SK-N-SH (cell line): ENCODE measurements at regions not wholly inside any gene's neighbourhood (a gene's known extent, or its start where the extent isn't known, plus 50 kb on each side); places are given as distances from the start of the nearest gene placed in this dataset.

Experiments used
- CTCF ChIA-PET: fragments of 300-600, 350-600 bp; formaldehyde crosslinking; extraction: SDS; loops from one replicate; lab custom pipeline; 2021; lab: Yijun Ruan, JAX
- POLR2A ChIA-PET: fragments of 350-600 bp; sonication (Branson Sonifier 250); formaldehyde crosslinking; extraction: SDS; loops from one replicate; lab custom pipeline; 2020; ENCODE audit warnings: antibody characterized with exemption, inconsistent platforms; lab: Yijun Ruan, JAX
- DNase-seq: peaks from one replicate; pipeline ENCODE4 v3.0.0; 2012
- H2AFZ ChIP-seq: fragments of 200-600 bp; sonication (generic); 2 replicates; pipeline ENCODE4 v1.8.1; 2016; ENCODE audit warnings: antibody characterized with exemption, mild to moderate bottlenecking, low read depth
- H3F3A ChIP-seq: fragments of 200-600 bp; sonication (generic); replicated peaks from 2 replicates; pipeline ENCODE3; 2016; ENCODE audit warnings: antibody characterized with exemption, mild to moderate bottlenecking; ENCODE audit not compliant: insufficient read depth
- H3K27ac ChIP-seq, 2 experiments: fragments of 200-500 bp in 1 of 2; fragments of 200-600 bp in 1 of 2; sonication (Bioruptor generic) in 1 of 2; sonication (generic), shearing (Covaris generic) in 1 of 2; 2 replicates each; pipeline versions ENCODE4 v1.5.1 to v1.6.1; 2014 to 2016; ENCODE audit warnings: low read depth in 2 of 2, inconsistent platforms in 1 of 2, low read length in 1 of 2, mild to moderate bottlenecking in 1 of 2, mixed read lengths in 1 of 2
- H3K27me3 ChIP-seq: fragments of 200-600 bp; sonication (generic), shearing (Covaris generic); 2 replicates; pipeline ENCODE4 v1.6.1; 2016; ENCODE audit warnings: mixed run types; ENCODE audit not compliant: insufficient read depth
- H3K36me3 ChIP-seq, 2 experiments: fragments of 200-500 bp in 1 of 2; fragments of 200-600 bp in 1 of 2; sonication (Bioruptor generic) in 1 of 2; sonication (generic) in 1 of 2; replicated peaks in 1 of 2; 2 replicates each; pipeline versions ENCODE3 to v1.5.1; 2014 to 2016; ENCODE audit warnings: low read length in 1 of 2, mild to moderate bottlenecking in 1 of 2; ENCODE audit not compliant: insufficient read depth in 2 of 2, control insufficient read depth in 1 of 2
- H3K4me1 ChIP-seq, 2 experiments: fragments of 200-500 bp in 1 of 2; fragments of 200-600 bp in 1 of 2; sonication (Bioruptor generic) in 1 of 2; sonication (generic), shearing (Covaris generic) in 1 of 2; 2 replicates each; pipeline versions ENCODE4 v1.5.1 to v1.6.1; 2014 to 2016; ENCODE audit warnings: low read depth in 1 of 2, low read length in 1 of 2, mixed run types in 1 of 2; ENCODE audit not compliant: insufficient read depth in 2 of 2, control insufficient read depth in 1 of 2
- H3K4me2 ChIP-seq: fragments of 200-600 bp; sonication (generic), shearing (Covaris generic); 2 replicates; pipeline ENCODE4 v1.6.1; 2017; ENCODE audit warnings: mixed run types
- H3K4me3 ChIP-seq, 2 experiments: fragments of 200-500 bp in 1 of 2; fragments of 200-600 bp in 1 of 2; sonication (Bioruptor generic) in 1 of 2; sonication (generic), shearing (Covaris generic) in 1 of 2; 2 replicates each; pipeline versions ENCODE4 v1.5.1 to v1.8.1; 2014 to 2016; ENCODE audit warnings: low read depth in 2 of 2, inconsistent platforms in 1 of 2, low read length in 1 of 2, mild to moderate bottlenecking in 1 of 2, mixed read lengths in 1 of 2, moderate library complexity in 1 of 2
- H3K79me2 ChIP-seq: fragments of 200-600 bp; sonication (generic); 2 replicates; pipeline ENCODE4 v1.8.1; 2017; ENCODE audit warnings: mild to moderate bottlenecking; ENCODE audit not compliant: insufficient read depth
- H3K9ac ChIP-seq: fragments of 200-600 bp; sonication (generic); 2 replicates; pipeline ENCODE4 v1.6.1; 2017; ENCODE audit warnings: mixed run types
- H3K9me2 ChIP-seq: fragments of 200-600 bp; sonication (generic); 2 replicates; pipeline ENCODE4 v1.6.1; 2017; ENCODE audit warnings: mixed run types
- H3K9me3 ChIP-seq: fragments of 200-600 bp; sonication (generic); 2 replicates; pipeline ENCODE4 v1.6.1; 2017; ENCODE audit warnings: mixed run types, mild to moderate bottlenecking, moderate library complexity
- H4K20me1 ChIP-seq: fragments of 200-600 bp; sonication (generic); 2 replicates; pipeline ENCODE4 v1.6.1; 2017; ENCODE audit warnings: mild to moderate bottlenecking, mixed run types; ENCODE audit not compliant: insufficient read depth
- CHD2 ChIP-seq: fragments of 150-350 bp; IDR thresholded peaks from 2 replicates; pipeline ENCODE4 v1.6.1; 2018; ENCODE audit warnings: low read length; ENCODE audit not compliant: partially characterized antibody
- EP300 ChIP-seq, 2 experiments: IDR thresholded peaks; 2 replicates each; pipeline versions ENCODE4 v1.4.0 to v1.6.1; 2012; ENCODE audit warnings: borderline replicate concordance in 1 of 2, low read depth in 1 of 2, low read length in 1 of 2
- FOSL2 ChIP-seq: IDR thresholded peaks from 2 replicates; pipeline ENCODE4 v1.4.0; 2012; ENCODE audit warnings: low read depth, mild to moderate bottlenecking, moderate library complexity, borderline replicate concordance
- FOXJ3 ChIP-seq: sonication (generic); formaldehyde crosslinking; IDR thresholded peaks from 2 replicates; pipeline ENCODE4 v1.5.1; 2020; ENCODE audit warnings: mild to moderate bottlenecking, missing genetic modification reagents
- GABPA ChIP-seq: IDR thresholded peaks from 2 replicates; pipeline ENCODE4 v1.4.0; 2012; ENCODE audit warnings: low read depth, mild to moderate bottlenecking
- GATA2 ChIP-seq: sonication (generic); formaldehyde crosslinking; IDR thresholded peaks from 2 replicates; pipeline ENCODE4 v1.5.0; 2020; ENCODE audit warnings: mild to moderate bottlenecking, missing genetic modification reagents
- MAX ChIP-seq: IDR thresholded peaks from 2 replicates; pipeline ENCODE4 v1.4.0; 2012; ENCODE audit warnings: low read depth
- NFIC ChIP-seq: IDR thresholded peaks from 2 replicates; pipeline ENCODE4 v1.4.0; 2012; ENCODE audit warnings: borderline replicate concordance
- RAD21 ChIP-seq: IDR thresholded peaks from 2 replicates; pipeline ENCODE4 v1.6.1; 2012; ENCODE audit warnings: mild to moderate bottlenecking, low read length
- RCOR1 ChIP-seq: fragments of 150-350 bp; IDR thresholded peaks from 2 replicates; pipeline ENCODE4 v1.6.1; 2017; ENCODE audit warnings: antibody characterized with exemption, low read length
- REST ChIP-seq: IDR thresholded peaks from 2 replicates; pipeline ENCODE4 v1.6.1; 2012; ENCODE audit warnings: mild to moderate bottlenecking, low read depth, low read length, moderate library complexity
- RFX5 ChIP-seq: IDR thresholded peaks from 2 replicates; pipeline ENCODE4 v1.6.1; 2012; ENCODE audit warnings: mild to moderate bottlenecking, improper control_type of control experiment, low read length
- SIN3A ChIP-seq: IDR thresholded peaks from 2 replicates; pipeline ENCODE4 v1.6.1; 2012; ENCODE audit warnings: low read depth, mild to moderate bottlenecking, low read length, moderate library complexity, borderline replicate concordance
- SMC3 ChIP-seq: IDR thresholded peaks from 2 replicates; pipeline ENCODE4 v1.6.1; 2012; ENCODE audit warnings: low read depth, low read length, improper control_type of control experiment
- TAF1 ChIP-seq: IDR thresholded peaks from 2 replicates; pipeline ENCODE4 v1.6.1; 2012; ENCODE audit warnings: low read depth, mild to moderate bottlenecking, low read length, moderate library complexity, borderline replicate concordance
- TCF12 ChIP-seq: IDR thresholded peaks from 2 replicates; pipeline ENCODE4 v1.4.0; 2012
- WGBS: methylation state at CpG from one replicate; pipeline ENCODE4 v1.1.6; 2017; ENCODE audit warnings: low lambda C conversion rate; 5-methylcytosine and 5-hydroxymethylcytosine counted together
- TF ChIP-seq, protein P1 (sequence below): fragments of 150-350 bp; IDR thresholded peaks from 2 replicates; pipeline ENCODE4 v1.6.1; 2016; ENCODE audit warnings: mild to moderate bottlenecking, low read depth, low read length

- no peaks in the 10 kb centered on the region for H3K36me3 ChIP-seq
- no peak overlapping the region for H3K4me3 ChIP-seq
- ChIA-PET CTCF (interaction anchor here (1.7 kb wide), 1 partner anchor 398 kb away, joined by 5 read pairs; no protein-coding TSS in a partner anchor), POLR2A (no interaction called here)
- H3K4me1 ChIP-seq: peaks cover 0 to 30% of the 10 kb centered on the region in 2 experiments; a peak in 2 of 4 replicates
- H4K20me1 ChIP-seq: no peaks in the 10 kb centered on the region
- H3F3A ChIP-seq: no peaks in the 10 kb centered on the region
- H3K27ac ChIP-seq: peak overlapping the region in 1 of 2 experiments; percentile 96; a peak in 2 of 4 replicates
- H3K9ac ChIP-seq: no peak overlapping the region
- no peak overlapping the region for H2AFZ ChIP-seq
- TF ChIP-seq SMC3: no peak
- peak; percentile 53 for TF ChIP-seq CHD2
- peak; percentile 83 for TF ChIP-seq GATA2 (CRISPR knock-in tag)
- TF ChIP-seq EP300 (IDR thresholded peaks at IDR 0.05; ENCODE audit: borderline replicate concordance in 1 of 2, low read depth in 1 of 2, low read length in 1 of 2): peak in 1 of 2 experiments; percentile 91; a peak in 2 of 4 replicates
- TF ChIP-seq GABPA: no peak
- TF ChIP-seq, protein P1, sequence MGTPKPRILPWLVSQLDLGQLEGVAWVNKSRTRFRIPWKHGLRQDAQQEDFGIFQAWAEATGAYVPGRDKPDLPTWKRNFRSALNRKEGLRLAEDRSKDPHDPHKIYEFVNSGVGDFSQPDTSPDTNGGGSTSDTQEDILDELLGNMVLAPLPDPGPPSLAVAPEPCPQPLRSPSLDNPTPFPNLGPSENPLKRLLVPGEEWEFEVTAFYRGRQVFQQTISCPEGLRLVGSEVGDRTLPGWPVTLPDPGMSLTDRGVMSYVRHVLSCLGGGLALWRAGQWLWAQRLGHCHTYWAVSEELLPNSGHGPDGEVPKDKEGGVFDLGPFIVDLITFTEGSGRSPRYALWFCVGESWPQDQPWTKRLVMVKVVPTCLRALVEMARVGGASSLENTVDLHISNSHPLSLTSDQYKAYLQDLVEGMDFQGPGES: no peak
- TF ChIP-seq TCF12: 0 out of 2 replicates have a peak, but pooled peaks have one; percentile 6
- peak; percentile 68; the same call in 1 of the 2 replicates for TF ChIP-seq RCOR1
- peak; percentile 41; the same call in 1 of the 2 replicates for TF ChIP-seq RAD21
- H3K4me2 ChIP-seq: no peak overlapping the region
- no peaks in the 10 kb centered on the region for H3K27me3 ChIP-seq
- no peaks in the 10 kb centered on the region for H3K9me2 ChIP-seq
- 52% methylated on average over 1 of the region's 1 CpG for WGBS
- H3K9me3 ChIP-seq: no peaks in the 10 kb centered on the region
- no peaks in the 10 kb centered on the region for H3K79me2 ChIP-seq
- peak; percentile 32 for DNase-seq
Observed at GRCh38 chr1:56187405-56187804, 392.0 kb downstream of the PLPP3 start.

DNA sequence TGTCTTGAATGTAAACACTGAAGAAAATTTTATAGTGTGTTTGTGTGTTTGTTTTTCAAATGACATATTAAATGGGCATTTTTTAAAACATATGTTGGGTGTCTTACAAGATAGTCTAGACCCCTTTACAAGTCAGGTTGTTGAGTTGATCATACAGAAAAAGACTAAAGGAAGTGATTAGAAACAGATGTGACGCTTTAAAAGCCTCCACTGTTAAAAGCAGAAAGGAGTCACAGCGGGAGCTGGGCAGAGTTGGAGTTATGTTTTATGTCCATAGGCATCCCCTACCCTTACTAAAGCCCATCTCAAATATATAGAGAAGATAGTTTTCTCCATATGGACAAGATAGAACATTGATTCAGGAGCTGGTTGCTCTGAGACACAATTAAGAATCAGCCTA is 393.9 kb downstream of the PLPP3 start:
- H4K20me1 ChIP-seq: no peaks in the 10 kb centered on the region
- no peaks in the 10 kb centered on the region for H3K9me2 ChIP-seq
- H3K27me3 ChIP-seq: no peaks in the 10 kb centered on the region
- no peak overlapping the region for H3K4me3 ChIP-seq
- no peak overlapping the region for H2AFZ ChIP-seq
- ChIA-PET POLR2A (no interaction called here), CTCF (interaction anchor here (0.6 to 1.4 kb wide), 5 partner anchors 11 to 810 kb away, joined by 3 to 4 read pairs (median 3); no protein-coding TSS in a partner anchor)
- no peaks in the 10 kb centered on the region for H3K36me3 ChIP-seq
- no peak overlapping the region for H3K9ac ChIP-seq
- no peaks in the 10 kb centered on the region for H3K79me2 ChIP-seq
- peaks cover 0 to 30% of the 10 kb centered on the region in 2 experiments; a peak in 2 of 4 replicates for H3K4me1 ChIP-seq
- peak overlapping the region in 1 of 2 experiments; percentile 96; a peak in 2 of 4 replicates for H3K27ac ChIP-seq
- no peaks in the 10 kb centered on the region for H3K9me3 ChIP-seq
- TF ChIP-seq FOSL2 (no peak), TCF12 (peak; percentile 50), CHD2 (peak; percentile 36)
- peak; percentile 25 for DNase-seq
- 72% methylated on average over 2 of the region's 2 CpGs for WGBS
- H3F3A ChIP-seq: no peaks in the 10 kb centered on the region
- H3K4me2 ChIP-seq: no peak overlapping the region

GRCh38 chr1:56183151-56183550 is 396.2 kb downstream of the PLPP3 start:
- H3F3A ChIP-seq: no peaks in the 10 kb centered on the region
- H3K9me2 ChIP-seq: no peaks in the 10 kb centered on the region
- H3K9me3 ChIP-seq: no peaks in the 10 kb centered on the region
- no peaks in the 10 kb centered on the region for H3K27me3 ChIP-seq
- TF ChIP-seq FOXJ3: no peak
- no peak for TF ChIP-seq GATA2 (CRISPR knock-in tag)
- TF ChIP-seq MAX: no peak
- no peak for TF ChIP-seq GABPA
- no peak for TF ChIP-seq SIN3A
- no peak for TF ChIP-seq TAF1
- TF ChIP-seq RFX5: no peak
- no peak for TF ChIP-seq NFIC
- no peak for TF ChIP-seq SMC3
- TF ChIP-seq FOSL2: no peak
- TF ChIP-seq REST: no peak
- ChIA-PET POLR2A (no interaction called here), CTCF (interaction anchor here (0.7 kb wide), 1 partner anchor 1018 kb away, joined by 3 read pairs; no protein-coding TSS in a partner anchor)
- no peak overlapping the region for H3K27ac ChIP-seq
- no peak overlapping the region for H3K4me3 ChIP-seq
- no peak overlapping the region for H2AFZ ChIP-seq
- DNase-seq: no peak
- H3K79me2 ChIP-seq: no peaks in the 10 kb centered on the region
- H4K20me1 ChIP-seq: no peaks in the 10 kb centered on the region
- no peak overlapping the region for H3K9ac ChIP-seq
- H3K4me2 ChIP-seq: no peak overlapping the region
- WGBS: 71% methylated on average over 2 of the region's 2 CpGs
- H3K36me3 ChIP-seq: no peaks in the 10 kb centered on the region
- H3K4me1 ChIP-seq: peaks cover 0 to 19% of the 10 kb centered on the region in 2 experiments; a peak in 2 of 4 replicates
